Colon (tissue), 2 donors: ENCODE measurements at regions not wholly inside any gene's neighbourhood (a gene's known extent, or its start where the extent isn't known, plus 50 kb on each side); places are given as distances from the start of the nearest gene placed in this dataset.
"Not testable (repeated sequence)": the region's sequence is repeated elsewhere in the genome, so short reads cannot be mapped to it uniquely, and the experiment has no call there.

Experiments used
- FAIRE-seq: peaks from 2 replicates; lab custom pipeline; 2012; peaks lifted over from hg19 to GRCh38; lab: Jason Lieb, UNC
- donor health status: control.
- donor health status: control.

- no peak for FAIRE-seq
These were observed 407.6 kb upstream of the SPHKAP start for GRCh38 chr2:228589115-228589514.

GRCh38 chr2:228581731-228582130 lies 400.2 kb upstream of the SPHKAP start:
- FAIRE-seq: no peak

GRCh38 chr2:228575897-228576296 lies 394.4 kb upstream of the SPHKAP start:
- no peak for FAIRE-seq

GRCh38 chr2:228568275-228568674 lies 386.8 kb upstream of the SPHKAP start:
- FAIRE-seq: not testable (repeated sequence)

- FAIRE-seq: no peak
These were observed 380.3 kb upstream of the SPHKAP start for GRCh38 chr2:228561816-228562215.

GRCh38 chr2:228559774-228560415 lies 378.4 kb upstream of the SPHKAP start:
- no peak for FAIRE-seq

- no peak for FAIRE-seq
These were observed 375.2 kb upstream of the SPHKAP start for GRCh38 chr2:228556717-228557116.

GRCh38 chr2:228549441-228550007 lies 368.0 kb upstream of the SPHKAP start:
- no peak for FAIRE-seq

GRCh38 chr2:228548230-228548629 lies 366.7 kb upstream of the SPHKAP start:
- FAIRE-seq: no peak

- FAIRE-seq: no peak
These were observed 364.3 kb upstream of the SPHKAP start for GRCh38 chr2:228545748-228546145.

GRCh38 chr2:228545041-228545747 lies 363.7 kb upstream of the SPHKAP start:
- no peak for FAIRE-seq

- FAIRE-seq: no peak
These were observed 361.6 kb upstream of the SPHKAP start for GRCh38 chr2:228543117-228543516.

GRCh38 chr2:228542277-228542676 lies 360.8 kb upstream of the SPHKAP start:
- FAIRE-seq: no peak

- FAIRE-seq: no peak
These were observed 360.3 kb upstream of the SPHKAP start for GRCh38 chr2:228541789-228542188.

- no peak for FAIRE-seq
These were observed 359.5 kb upstream of the SPHKAP start for GRCh38 chr2:228540976-228541375.

- no peak for FAIRE-seq
These were observed 353.9 kb upstream of the SPHKAP start for GRCh38 chr2:228535396-228535795.

GRCh38 chr2:228533156-228533555 lies 351.7 kb upstream of the SPHKAP start:
- FAIRE-seq: no peak

GRCh38 chr2:228532233-228532632 lies 350.7 kb upstream of the SPHKAP start:
- FAIRE-seq: no peak

- no peak for FAIRE-seq
These were observed 345.9 kb upstream of the SPHKAP start for GRCh38 chr2:228527197-228527881.

GRCh38 chr2:228526687-228527086 lies 345.2 kb upstream of the SPHKAP start:
- FAIRE-seq: no peak

- no peak for FAIRE-seq
These were observed 341.5 kb upstream of the SPHKAP start for GRCh38 chr2:228522977-228523376.

- no peak for FAIRE-seq
These were observed 340.8 kb upstream of the SPHKAP start for GRCh38 chr2:228522276-228522675.

GRCh38 chr2:228519561-228519960 lies 338.1 kb upstream of the SPHKAP start:
- no peak for FAIRE-seq
